Fibroblast of mammary gland (primary cell): ENCODE measurements at regions not wholly inside any gene's neighbourhood (a gene's known extent, or its start where the extent isn't known, plus 50 kb on each side); places are given as distances from the start of the nearest gene placed in this dataset.
A peak's percentile ranks its signal among the peaks of the same experiment; 100 is the strongest.

Experiments used
- DNase-seq: peaks from one replicate; pipeline ENCODE4 v3.0.0-alpha.2; 2010; ENCODE audit warnings: low read depth
- H3K4me3 ChIP-seq: 2 replicates; pipeline ENCODE4 v1.5.1; 2011; ENCODE audit warnings: low read depth, mild to moderate bottlenecking, low read length, moderate library complexity; ENCODE audit not compliant: control insufficient read depth
- CTCF ChIP-seq: conservative IDR thresholded peaks from 2 replicates; pipeline ENCODE4 v1.5.1; 2011; ENCODE audit warnings: low read depth, low read length, inconsistent platforms; ENCODE audit not compliant: control insufficient read depth, insufficient read depth

DNA sequence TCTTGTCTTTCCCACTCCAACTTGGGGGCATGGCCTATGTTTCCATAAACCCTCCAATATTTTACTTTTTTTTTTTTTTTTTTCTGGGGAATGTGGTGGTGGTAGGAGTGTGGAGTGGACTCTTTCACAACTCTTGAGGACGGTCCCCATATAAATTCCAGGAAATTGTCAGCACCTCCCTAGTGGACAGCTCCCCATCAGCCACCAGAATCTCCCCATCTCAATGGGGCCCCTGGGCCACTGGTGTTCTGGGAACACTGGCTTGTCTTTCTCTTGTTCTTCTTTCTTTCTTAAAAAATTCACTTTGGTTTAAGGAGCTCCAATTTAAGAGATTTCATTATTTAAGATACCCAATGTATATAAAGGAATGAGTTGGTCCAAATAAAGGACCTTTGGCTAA is 74.1 kb downstream of the ADM start:
- TF ChIP-seq CTCF: no peak
- H3K4me3 ChIP-seq: no peak overlapping the region
- peak; percentile 45 for DNase-seq

DNA sequence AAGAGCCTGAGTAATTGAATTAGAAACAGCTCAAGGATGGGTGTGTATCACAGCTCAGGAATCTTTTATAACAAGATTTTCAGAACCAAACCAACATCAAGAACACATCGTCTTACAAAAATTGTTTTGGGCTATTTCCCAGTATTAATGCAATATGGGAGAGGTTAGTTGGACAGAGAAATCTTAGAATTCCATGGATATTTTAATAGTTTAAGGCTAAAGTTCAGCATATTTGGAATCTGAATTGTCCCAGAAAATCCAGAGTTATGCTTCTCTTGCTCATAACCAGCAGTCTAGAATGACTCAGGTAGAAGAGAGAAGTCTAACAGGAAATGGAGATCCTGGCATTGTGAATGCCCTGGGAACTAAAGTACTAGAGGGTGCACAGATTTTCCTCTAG is 74.6 kb downstream of the ADM start:
- H3K4me3 ChIP-seq: no peak overlapping the region
- peak; percentile 76 for DNase-seq
- TF ChIP-seq CTCF: no peak

DNA sequence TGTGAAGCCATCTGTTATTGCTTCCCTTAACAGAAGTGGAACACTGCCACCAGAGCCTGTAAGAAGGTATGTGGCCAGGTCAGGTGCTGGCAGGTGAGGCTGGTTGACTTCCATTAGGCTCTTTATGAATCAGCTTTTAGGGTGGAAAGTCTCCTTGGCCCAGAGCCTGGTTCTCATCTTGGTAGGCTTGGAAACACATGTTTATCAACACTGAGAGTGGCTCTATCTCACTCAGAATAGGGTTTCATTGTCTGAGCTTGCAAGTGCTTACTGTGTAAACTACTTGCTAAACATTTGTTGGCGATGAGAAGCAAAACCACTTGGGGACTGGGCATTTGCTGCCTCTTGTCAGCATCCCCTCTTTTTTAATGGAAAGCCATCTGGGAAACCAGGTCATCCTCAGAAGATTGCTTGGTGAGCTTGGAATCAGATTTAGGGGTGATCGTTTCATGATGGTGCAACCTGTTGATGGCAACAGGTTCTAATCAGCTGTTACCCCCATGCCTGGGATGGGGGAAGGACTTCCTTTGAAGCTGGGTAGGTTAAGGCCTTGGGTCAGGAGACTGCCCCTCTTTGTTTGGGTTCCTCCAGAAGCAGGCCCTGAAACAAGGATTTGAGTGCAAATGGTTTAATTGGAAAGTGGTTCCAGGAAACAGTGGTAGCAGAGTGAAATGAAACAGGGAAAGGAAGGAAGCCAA is 75.0 kb upstream of the AMPD3 start:
- H3K4me3 ChIP-seq: no peak overlapping the region
- no peak for TF ChIP-seq CTCF
- DNase-seq: peak; percentile 45

- no peak for DNase-seq
- TF ChIP-seq CTCF: no peak
- no peak overlapping the region for H3K4me3 ChIP-seq
Measured at GRCh38 chr11:10380921-10381320, 74.1 kb upstream of the AMPD3 start.

DNA sequence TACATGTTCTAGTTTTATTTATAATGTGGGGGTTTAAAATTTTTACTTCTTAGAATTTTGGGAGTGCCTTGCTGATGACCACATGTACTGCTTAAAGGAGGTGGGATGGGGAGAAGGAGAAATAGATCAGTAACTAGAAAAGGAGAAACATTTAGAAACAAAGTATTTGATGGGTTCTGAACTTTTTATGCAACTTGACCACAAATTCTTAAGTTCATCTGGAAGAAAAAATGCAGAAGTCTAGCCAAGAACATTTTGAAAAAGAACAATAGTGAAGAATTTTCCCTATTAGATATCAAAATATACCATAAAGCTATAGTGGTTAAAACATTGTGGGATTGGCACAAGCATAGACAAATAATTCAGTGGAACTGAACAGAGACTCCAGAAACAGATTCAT is 73.3 kb upstream of the AMPD3 start:
- DNase-seq: peak; percentile 47
- H3K4me3 ChIP-seq: no peak overlapping the region
- no peak for TF ChIP-seq CTCF

GRCh38 chr11:10382518-10382917 is 72.5 kb upstream of the AMPD3 start:
- TF ChIP-seq CTCF: no peak
- DNase-seq: peak; percentile 56
- H3K4me3 ChIP-seq: no peak overlapping the region

DNA sequence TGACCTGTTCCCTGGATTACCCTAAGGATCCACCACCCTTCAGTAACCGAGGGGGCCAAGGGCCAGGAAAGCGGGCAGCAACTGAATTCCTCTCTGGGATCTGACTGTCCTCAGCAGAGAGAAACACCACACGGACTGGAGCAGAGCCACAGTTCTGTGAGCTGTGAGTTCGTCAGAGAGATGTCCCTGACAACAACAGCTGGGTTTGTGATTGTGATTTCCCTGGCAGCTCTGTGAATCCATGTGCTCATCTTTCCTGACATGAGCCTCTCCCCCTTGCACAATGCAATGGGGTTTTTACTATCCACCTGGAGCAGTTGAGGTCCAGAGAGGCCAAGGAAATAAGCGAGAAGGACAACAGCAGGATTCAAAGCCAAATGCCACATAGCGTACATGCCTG is 69.4 kb upstream of the AMPD3 start:
- H3K4me3 ChIP-seq: no peak overlapping the region
- no peak for TF ChIP-seq CTCF
- peak; percentile 86 for DNase-seq
